ENCODE measurements at regions not wholly inside any gene's neighbourhood (a gene's known extent, or its start where the extent isn't known, plus 50 kb on each side); places are given as distances from the start of the nearest gene placed in this dataset.

GRCh38 chr12:132389526-132390286, 60.3 kb upstream of the GALNT9 start:
- TF ChIP-seq, protein P1, sequence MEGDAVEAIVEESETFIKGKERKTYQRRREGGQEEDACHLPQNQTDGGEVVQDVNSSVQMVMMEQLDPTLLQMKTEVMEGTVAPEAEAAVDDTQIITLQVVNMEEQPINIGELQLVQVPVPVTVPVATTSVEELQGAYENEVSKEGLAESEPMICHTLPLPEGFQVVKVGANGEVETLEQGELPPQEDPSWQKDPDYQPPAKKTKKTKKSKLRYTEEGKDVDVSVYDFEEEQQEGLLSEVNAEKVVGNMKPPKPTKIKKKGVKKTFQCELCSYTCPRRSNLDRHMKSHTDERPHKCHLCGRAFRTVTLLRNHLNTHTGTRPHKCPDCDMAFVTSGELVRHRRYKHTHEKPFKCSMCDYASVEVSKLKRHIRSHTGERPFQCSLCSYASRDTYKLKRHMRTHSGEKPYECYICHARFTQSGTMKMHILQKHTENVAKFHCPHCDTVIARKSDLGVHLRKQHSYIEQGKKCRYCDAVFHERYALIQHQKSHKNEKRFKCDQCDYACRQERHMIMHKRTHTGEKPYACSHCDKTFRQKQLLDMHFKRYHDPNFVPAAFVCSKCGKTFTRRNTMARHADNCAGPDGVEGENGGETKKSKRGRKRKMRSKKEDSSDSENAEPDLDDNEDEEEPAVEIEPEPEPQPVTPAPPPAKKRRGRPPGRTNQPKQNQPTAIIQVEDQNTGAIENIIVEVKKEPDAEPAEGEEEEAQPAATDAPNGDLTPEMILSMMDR (IDR thresholded peaks at IDR 0.05; ENCODE audit: insufficient read depth, low read depth, low read length), result no peak
- TF ChIP-seq EZH2 (IDR thresholded peaks at IDR 0.05; ENCODE audit: insufficient read depth, low read length), result no peak

All from astrocyte (in vitro differentiated cells and primary cell).